HG03066 (cell line): ENCODE measurements at regions not wholly inside any gene's neighbourhood (a gene's known extent, or its start where the extent isn't known, plus 50 kb on each side); places are given as distances from the start of the nearest gene placed in this dataset.
"Not testable (repeated sequence)": the region's sequence is repeated elsewhere in the genome, so short reads cannot be mapped to it uniquely, and the experiment has no call there.

Experiments used
- ATAC-seq: cut with Tn5 transposase; IDR thresholded peaks from one replicate; pipeline ENCODE4 v1.9.1; 2021; ENCODE audit warnings: low read depth; ENCODE audit not compliant: unreplicated experiment

DNA sequence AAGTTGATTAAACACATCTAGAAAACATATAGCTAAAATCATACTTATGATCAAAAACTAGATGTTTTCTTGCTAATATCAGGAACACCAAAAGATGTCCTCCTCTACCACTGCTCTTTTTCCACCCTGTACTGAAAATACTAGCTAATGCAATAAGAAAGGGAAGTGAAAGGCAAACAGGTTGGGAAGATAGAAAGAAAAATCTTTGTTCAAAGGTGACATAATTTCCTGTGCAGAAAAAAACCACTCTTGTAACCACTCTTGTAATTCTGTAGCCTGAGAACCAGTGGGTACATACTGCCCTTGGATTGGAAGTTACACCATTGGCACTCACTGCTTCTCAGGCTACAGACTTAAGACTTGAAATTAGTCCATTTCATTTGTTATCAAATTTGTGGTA lies 258.9 kb upstream of the TGIF2LY start:
- ATAC-seq: not testable (repeated sequence)

- ATAC-seq: not testable (repeated sequence)
Observed at GRCh38 chrY:3367535-3367934, 211.3 kb upstream of the TGIF2LY start.

GRCh38 chrY:3368459-3368858 lies 210.4 kb upstream of the TGIF2LY start:
- ATAC-seq: not testable (repeated sequence)

DNA sequence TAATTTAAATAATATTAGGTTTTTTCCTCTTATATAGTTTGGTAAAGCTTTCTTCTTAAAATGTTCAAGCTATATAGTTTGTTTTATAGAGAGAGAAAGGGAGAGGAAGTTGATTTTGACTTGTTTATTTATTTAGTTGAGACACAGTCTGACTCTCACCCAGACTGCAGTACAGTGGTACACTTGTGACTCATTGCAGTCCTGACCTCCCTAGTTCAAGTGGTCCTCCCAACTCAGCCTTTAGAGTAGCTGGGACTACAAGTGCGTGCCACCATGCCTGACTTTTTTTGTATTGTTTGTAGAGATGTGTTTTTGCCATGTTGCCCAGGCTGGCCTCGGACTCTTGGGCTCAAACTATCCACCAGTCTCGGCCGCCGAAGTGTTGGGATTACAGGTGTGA lies 187.4 kb upstream of the TGIF2LY start:
- not testable (repeated sequence) for ATAC-seq

DNA sequence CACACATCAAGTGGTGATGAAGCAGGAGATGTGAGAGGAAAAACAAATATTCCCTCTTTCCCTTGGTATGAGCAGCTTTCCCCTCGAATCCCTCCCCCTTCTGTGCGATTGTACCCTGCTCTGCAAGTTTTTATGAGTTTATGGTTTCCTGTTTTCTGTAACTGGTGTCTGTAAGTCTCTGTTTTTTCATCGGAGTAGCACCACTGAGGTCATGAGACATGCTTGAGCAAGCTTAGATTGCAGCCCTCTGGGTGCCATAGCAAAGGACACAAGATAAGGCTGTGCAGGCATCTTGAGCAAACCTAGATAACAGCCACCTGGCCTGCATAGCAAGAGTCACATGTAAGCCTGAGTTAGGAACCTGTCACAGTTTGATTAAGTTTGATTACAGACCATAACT lies 174.6 kb upstream of the TGIF2LY start:
- ATAC-seq: not testable (repeated sequence)

DNA sequence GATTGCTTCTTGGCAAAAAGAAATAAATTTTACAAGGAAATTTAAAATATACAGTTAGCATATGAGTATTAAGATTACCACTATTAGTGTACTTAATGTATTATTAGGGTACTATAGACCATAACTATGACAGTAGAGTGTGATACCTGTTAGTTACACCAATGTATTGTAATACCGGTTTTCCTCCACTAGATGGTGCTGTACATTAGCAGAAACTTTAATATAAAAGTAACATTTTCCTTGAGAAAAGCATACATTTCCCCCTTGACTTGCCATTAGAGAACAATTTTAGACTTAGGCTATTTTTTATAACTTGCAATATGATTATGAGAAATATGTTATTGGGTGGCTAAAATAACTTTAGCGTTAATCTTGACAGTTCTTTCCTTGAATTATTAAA lies 173.3 kb upstream of the TGIF2LY start:
- ATAC-seq: not testable (repeated sequence)

DNA sequence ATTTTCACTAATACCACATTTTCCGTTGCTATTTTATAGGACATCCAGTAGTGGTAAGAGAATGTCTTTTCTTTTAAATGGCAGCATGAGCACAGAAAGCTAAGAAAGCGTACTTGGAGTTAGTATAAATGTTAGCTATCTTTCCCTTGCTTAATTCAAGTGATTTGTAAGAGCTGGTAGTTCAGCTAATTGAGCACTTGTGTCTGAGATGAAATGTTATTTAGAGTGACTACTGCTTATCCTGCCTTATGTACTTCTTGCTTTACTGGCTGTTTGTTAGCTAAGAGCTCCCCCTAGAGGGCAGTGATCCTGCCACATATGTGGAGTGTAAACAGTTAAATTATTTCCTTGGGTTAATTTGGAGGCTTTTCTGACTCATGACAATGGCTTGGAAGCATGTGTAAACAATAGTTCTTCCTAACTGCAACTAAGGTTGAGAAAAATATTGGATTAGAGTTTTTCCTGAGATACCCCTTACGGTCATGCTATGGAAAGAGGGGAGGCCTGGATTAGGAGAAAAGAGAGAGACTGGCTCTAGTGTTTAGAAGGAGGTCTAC lies 171.9 kb upstream of the TGIF2LY start:
- not testable (repeated sequence) for ATAC-seq

DNA sequence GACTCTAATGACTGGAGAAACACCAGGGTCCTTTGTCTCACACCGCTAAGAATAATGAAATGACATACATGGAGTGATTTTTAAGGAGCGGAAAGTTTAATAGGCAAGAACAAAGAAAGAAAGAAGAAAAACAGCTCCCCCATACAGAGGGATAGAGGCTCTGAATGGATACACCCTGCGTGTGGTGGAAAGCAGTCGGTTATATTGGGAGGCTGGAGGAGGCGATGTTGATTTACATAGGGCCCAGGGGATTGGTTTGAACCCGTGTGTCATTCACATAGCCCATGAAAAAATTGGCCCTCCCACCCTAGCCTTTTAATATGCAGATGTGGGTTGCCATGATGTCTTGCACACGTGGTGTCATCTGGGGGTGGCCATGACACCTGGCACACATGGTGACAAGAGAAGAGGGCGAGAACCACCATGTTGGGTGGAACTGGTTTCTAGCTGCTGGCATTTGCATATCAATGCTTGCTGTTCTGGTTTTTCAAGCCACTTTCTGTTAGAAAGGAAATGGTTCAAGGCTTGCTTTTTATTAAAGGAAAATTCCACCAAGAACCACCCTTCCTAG lies 168.5 kb upstream of the TGIF2LY start:
- not testable (repeated sequence) for ATAC-seq
